Colonic mucosa (tissue), 4 donors: ENCODE measurements at regions not wholly inside any gene's neighbourhood (a gene's known extent, or its start where the extent isn't known, plus 50 kb on each side); places are given as distances from the start of the nearest gene placed in this dataset.
A peak's percentile ranks its signal among the peaks of the same experiment; 100 is the strongest.

Experiments used
- DNase-seq: peaks from one replicate; pipeline ENCODE4 v3.0.0-alpha.2; 2020
- H3K27ac ChIP-seq: fragments of 200-600 bp; one replicate; pipeline ENCODE4 v1.8.0; 2021
- H3K27me3 ChIP-seq: fragments of 200-600 bp; one replicate; pipeline ENCODE4 v1.8.0; 2021
- H3K36me3 ChIP-seq: fragments of 200-600 bp; one replicate; pipeline ENCODE4 v1.8.0; 2021
- H3K4me1 ChIP-seq: fragments of 200-600 bp; one replicate; pipeline ENCODE4 v1.8.0; 2021; ENCODE audit warnings: mild to moderate bottlenecking
- H3K4me3 ChIP-seq: fragments of 200-600 bp; one replicate; pipeline ENCODE4 v1.8.0; 2021
- H3K9ac ChIP-seq, 2 donors: one replicate each; pipeline ENCODE4 v1.7.0; 2013; ENCODE audit warnings: control low read depth in 2 of 2, low read depth in 2 of 2, low read length in 2 of 2
- H3K9me3 ChIP-seq: fragments of 200-600 bp; one replicate; pipeline ENCODE4 v1.8.0; 2021
- CTCF ChIP-seq: fragments of 200-600 bp; IDR thresholded peaks from one replicate; pipeline ENCODE4 v1.8.0; 2022; ENCODE audit warnings: antibody characterized with exemption, mild to moderate bottlenecking
- intact Hi-C: fragments of 100-400 bp; cut with DNase I; formaldehyde crosslinking; loops from one replicate; pipeline ENCODE4 v1.14.1; 2022
- donor health status: healthy.
- donor health status: DM: no; HTN: no; CAD: no.
- donor health status: DM: no; HTN: no; CAD: no.

- no peaks in the 10 kb centered on the region for H3K9me3 ChIP-seq
- H3K27me3 ChIP-seq = no peaks in the 10 kb centered on the region
- intact Hi-C loops = no loop called here
- no peak overlapping the region for H3K27ac ChIP-seq
- peak; percentile 71 for DNase-seq
- no peaks in the 10 kb centered on the region for H3K36me3 ChIP-seq
- no peaks in the 10 kb centered on the region for H3K4me1 ChIP-seq
- H3K4me3 ChIP-seq = no peak overlapping the region
- no peak overlapping the region for H3K9ac ChIP-seq
- TF ChIP-seq CTCF = no peak
Observed at GRCh38 chr16:85471469-85472431, 141.4 kb upstream of the GSE1 start.

- no peaks in the 10 kb centered on the region for H3K9me3 ChIP-seq
- no peaks in the 10 kb centered on the region for H3K36me3 ChIP-seq
- H3K27ac ChIP-seq = no peak overlapping the region
- H3K4me3 ChIP-seq = no peak overlapping the region
- intact Hi-C loops = no loop called here
- no peak for DNase-seq
- no peak overlapping the region for H3K9ac ChIP-seq
- no peak for TF ChIP-seq CTCF
- no peaks in the 10 kb centered on the region for H3K4me1 ChIP-seq
- no peaks in the 10 kb centered on the region for H3K27me3 ChIP-seq
Observed at GRCh38 chr16:85472514-85472913, 140.6 kb upstream of the GSE1 start.

GRCh38 chr16:85473323-85473722 is 139.8 kb upstream of the GSE1 start:
- no peak for DNase-seq
- Histone ChIP-seq H3K27me3 (no peaks in the 10 kb centered on the region), H3K4me3 (no peak overlapping the region), H3K9ac (no peak overlapping the region), H3K4me1 (no peaks in the 10 kb centered on the region), H3K9me3 (no peaks in the 10 kb centered on the region), H3K36me3 (no peaks in the 10 kb centered on the region), H3K27ac (no peak overlapping the region)
- no peak for TF ChIP-seq CTCF
- intact Hi-C loops = no loop called here

- TF ChIP-seq CTCF = no peak
- Histone ChIP-seq H3K27me3 (no peaks in the 10 kb centered on the region), H3K9ac (no peak overlapping the region), H3K4me3 (no peak overlapping the region), H3K9me3 (no peaks in the 10 kb centered on the region), H3K27ac (no peak overlapping the region), H3K36me3 (no peaks in the 10 kb centered on the region), H3K4me1 (no peaks in the 10 kb centered on the region)
- no peak for DNase-seq
- intact Hi-C loops = no loop called here
Observed at GRCh38 chr16:85473909-85474620, 139.1 kb upstream of the GSE1 start.

GRCh38 chr16:85474621-85475217 is 138.4 kb upstream of the GSE1 start:
- no peaks in the 10 kb centered on the region for H3K36me3 ChIP-seq

More at GRCh38 chr16:85474621-85475217, 138.4 kb upstream of the GSE1 start:
- no peak for DNase-seq
- TF ChIP-seq CTCF = no peak
- H3K27ac ChIP-seq = no peak overlapping the region
- intact Hi-C loops = no loop called here
- H3K9me3 ChIP-seq = no peaks in the 10 kb centered on the region
- no peaks in the 10 kb centered on the region for H3K4me1 ChIP-seq
- no peak overlapping the region for H3K4me3 ChIP-seq
- no peaks in the 10 kb centered on the region for H3K27me3 ChIP-seq
- peak overlapping the region in 1 of 2 donors; percentile 5 for H3K9ac ChIP-seq
